HEK293 (cell line): ENCODE measurements at regions not wholly inside any gene's neighbourhood (a gene's known extent, or its start where the extent isn't known, plus 50 kb on each side); places are given as distances from the start of the nearest gene placed in this dataset.

Source experiments
- CTCF ChIA-PET: fragments of 350-600 bp; formaldehyde crosslinking; extraction: SDS; loops from one replicate; lab custom pipeline; 2021; ENCODE audit warnings: antibody characterized with exemption; lab: Yijun Ruan, JAX
- POLR2A ChIA-PET: fragments of 300-600 bp; formaldehyde crosslinking; extraction: SDS; loops from one replicate; lab custom pipeline; 2020; ENCODE audit warnings: antibody characterized with exemption, inconsistent platforms; lab: Yijun Ruan, JAX
- H3K27ac ChIP-seq: fragments of 200-500 bp; sonication (Bioruptor generic); 2 replicates; pipeline ENCODE4 v1.5.1; 2014; ENCODE audit warnings: low read depth, low read length, control low read depth, inconsistent platforms; ENCODE audit errors: extremely low read depth
- H3K36me3 ChIP-seq, 2 experiments: fragments of 200-500 bp in 1 of 2; sonication (Bioruptor generic) in 1 of 2; 1 replicate in 1 of 2; 2 replicates in 1 of 2; pipeline ENCODE4 v1.5.1; 2014 to 2017; ENCODE audit warnings: inconsistent platforms in 2 of 2, low read length in 2 of 2; ENCODE audit not compliant: control insufficient read depth in 2 of 2, insufficient read depth in 1 of 2
- H3K4me1 ChIP-seq: fragments of 200-500 bp; sonication (Bioruptor generic); 2 replicates; pipeline ENCODE4 v1.5.1; 2014; ENCODE audit warnings: mild to moderate bottlenecking, low read length, inconsistent platforms; ENCODE audit not compliant: control insufficient read depth, insufficient read depth
- H3K4me3 ChIP-seq: 2 replicates; pipeline ENCODE4 v1.5.1; 2011; ENCODE audit warnings: low read depth, mild to moderate bottlenecking, control low read depth, low read length, moderate library complexity
- H3K9me3 ChIP-seq: fragments of 200-500 bp; sonication (Bioruptor generic); 2 replicates; pipeline ENCODE4 v1.5.1; 2014; ENCODE audit warnings: low read depth, low read length, inconsistent platforms; ENCODE audit not compliant: control insufficient read depth, insufficient read depth
- BCL11A ChIP-seq: fragments of 450-650 bp; formaldehyde crosslinking; IDR thresholded peaks from 2 replicates; pipeline ENCODE4 v1.5.1; 2016; ENCODE audit warnings: low read depth, missing biosample characterization, missing genetic modification characterization
- CTCF ChIP-seq: fragments of 450-650 bp; formaldehyde crosslinking; IDR thresholded peaks from 2 replicates; pipeline ENCODE4 v1.5.1; 2016; ENCODE audit warnings: missing biosample characterization, missing genetic modification characterization
- GLI4 ChIP-seq: fragments of 450-650 bp; formaldehyde crosslinking; IDR thresholded peaks from 2 replicates; pipeline ENCODE4 v1.5.1; 2016; ENCODE audit warnings: missing biosample characterization, missing genetic modification characterization
- INSM2 ChIP-seq: fragments of 450-650 bp; formaldehyde crosslinking; IDR thresholded peaks from 2 replicates; pipeline ENCODE4 v1.5.1; 2016; ENCODE audit warnings: missing biosample characterization, missing genetic modification characterization
- OVOL3 ChIP-seq: fragments of 450-650 bp; formaldehyde crosslinking; IDR thresholded peaks from 2 replicates; pipeline ENCODE4 v1.5.1; 2016; ENCODE audit warnings: missing biosample characterization, missing genetic modification characterization
- SCRT1 ChIP-seq: fragments of 450-650 bp; formaldehyde crosslinking; IDR thresholded peaks from 2 replicates; pipeline ENCODE4 v1.5.1; 2016; ENCODE audit warnings: missing biosample characterization, missing genetic modification characterization, borderline replicate concordance
- ZBTB10 ChIP-seq: fragments of 450-650 bp; formaldehyde crosslinking; IDR thresholded peaks from 2 replicates; pipeline ENCODE4 v1.5.1; 2016; ENCODE audit warnings: missing biosample characterization, missing genetic modification characterization
- ZBTB17 ChIP-seq: fragments of 450-650 bp; formaldehyde crosslinking; IDR thresholded peaks from 2 replicates; pipeline ENCODE4 v1.5.1; 2016; ENCODE audit warnings: missing biosample characterization, missing genetic modification characterization
- ZBTB21 ChIP-seq: fragments of 450-650 bp; formaldehyde crosslinking; IDR thresholded peaks from 2 replicates; pipeline ENCODE4 v1.5.1; 2017; ENCODE audit warnings: missing biosample characterization, missing genetic modification characterization
- ZBTB44 ChIP-seq: fragments of 450-650 bp; IDR thresholded peaks from 2 replicates; pipeline ENCODE4 v1.5.1; 2018; ENCODE audit warnings: missing biosample characterization, mild to moderate bottlenecking, missing genetic modification characterization
- ZFP3 ChIP-seq: fragments of 450-650 bp; formaldehyde crosslinking; IDR thresholded peaks from 2 replicates; pipeline ENCODE4 v1.5.1; 2016; ENCODE audit warnings: low read depth, missing biosample characterization, missing genetic modification characterization
- ZFP69B ChIP-seq: fragments of 450-650 bp; formaldehyde crosslinking; IDR thresholded peaks from 2 replicates; pipeline ENCODE4 v1.5.1; 2016; ENCODE audit warnings: missing biosample characterization, missing genetic modification characterization
- ZIC2 ChIP-seq: fragments of 450-650 bp; formaldehyde crosslinking; IDR thresholded peaks from 2 replicates; pipeline ENCODE4 v1.5.1; 2016; ENCODE audit warnings: missing biosample characterization, missing genetic modification characterization
- ZNF133 ChIP-seq: fragments of 450-650 bp; formaldehyde crosslinking; IDR thresholded peaks from 2 replicates; pipeline ENCODE4 v1.5.1; 2016; ENCODE audit warnings: missing biosample characterization, missing genetic modification characterization
- ZNF19 ChIP-seq: fragments of 450-650 bp; formaldehyde crosslinking; IDR thresholded peaks from 2 replicates; pipeline ENCODE4; 2016; ENCODE audit warnings: missing biosample characterization, missing genetic modification characterization, low read depth
- ZNF214 ChIP-seq: fragments of 450-650 bp; formaldehyde crosslinking; IDR thresholded peaks from 2 replicates; pipeline ENCODE4 v1.5.1; 2017; ENCODE audit warnings: missing biosample characterization, mild to moderate bottlenecking, missing genetic modification characterization, borderline replicate concordance
- ZNF266 ChIP-seq: fragments of 450-650 bp; formaldehyde crosslinking; IDR thresholded peaks from 2 replicates; pipeline ENCODE4 v1.5.1; 2016; ENCODE audit warnings: missing biosample characterization, missing genetic modification characterization, low read depth
- ZNF280D ChIP-seq: fragments of 450-650 bp; formaldehyde crosslinking; IDR thresholded peaks from 2 replicates; pipeline ENCODE4 v1.5.1; 2016; ENCODE audit warnings: missing biosample characterization, missing genetic modification characterization
- ZNF302 ChIP-seq: fragments of 450-650 bp; formaldehyde crosslinking; IDR thresholded peaks from 2 replicates; pipeline ENCODE4 v1.5.1; 2016; ENCODE audit warnings: missing biosample characterization, missing genetic modification characterization, low read depth
- ZNF394 ChIP-seq: fragments of 450-650 bp; formaldehyde crosslinking; IDR thresholded peaks from 2 replicates; pipeline ENCODE4 v1.5.1; 2016; ENCODE audit warnings: missing biosample characterization, missing genetic modification characterization, mild to moderate bottlenecking, moderate library complexity, borderline replicate concordance
- ZNF510 ChIP-seq: fragments of 450-650 bp; formaldehyde crosslinking; IDR thresholded peaks from 2 replicates; pipeline ENCODE4 v1.5.1; 2018; ENCODE audit warnings: mild to moderate bottlenecking, missing genetic modification characterization, missing biosample characterization; ENCODE audit not compliant: insufficient replicate concordance
- ZNF596 ChIP-seq: fragments of 450-650 bp; IDR thresholded peaks from 2 replicates; pipeline ENCODE4 v1.5.0; 2018; ENCODE audit warnings: missing biosample characterization, mild to moderate bottlenecking, missing genetic modification characterization, moderate library complexity
- ZNF704 ChIP-seq: fragments of 450-650 bp; formaldehyde crosslinking; IDR thresholded peaks from 2 replicates; pipeline ENCODE4 v1.5.1; 2016; ENCODE audit warnings: missing biosample characterization, missing genetic modification characterization
- ZSCAN23 ChIP-seq: fragments of 450-650 bp; formaldehyde crosslinking; IDR thresholded peaks from 2 replicates; pipeline ENCODE4 v1.5.1; 2016; ENCODE audit warnings: missing biosample characterization, missing genetic modification characterization

- TF ChIP-seq ZSCAN23 (tag by site-specific recombination) (no peak), GLI4 (no peak), ZBTB17 (no peak), ZIC2 (no peak), INSM2 (tag by site-specific recombination) (no peak), ZNF19 (tag by site-specific recombination) (no peak), ZBTB21 (tag by site-specific recombination) (no peak), CTCF (tag by site-specific recombination) (no peak), ZNF266 (tag by site-specific recombination) (no peak)
These were observed 82.1 kb upstream of the IGFBP3 start (continued) for GRCh38 chr7:46003161-46003560.

- TF ChIP-seq ZFP69B (tag by site-specific recombination), result no peak
- no peak for TF ChIP-seq ZNF596 (tag by site-specific recombination)
- TF ChIP-seq ZNF280D (tag by site-specific recombination), result no peak
- no peak for TF ChIP-seq OVOL3 (tag by site-specific recombination)
- TF ChIP-seq ZBTB10 (tag by site-specific recombination), result no peak
- TF ChIP-seq SCRT1 (tag by site-specific recombination), result no peak
- TF ChIP-seq ZNF302 (tag by site-specific recombination), result no peak
- TF ChIP-seq ZBTB44 (tag by site-specific recombination), result no peak
- no peak for TF ChIP-seq BCL11A (tag by site-specific recombination)
- no peak for TF ChIP-seq ZNF214 (tag by site-specific recombination)
- TF ChIP-seq ZFP3, result no peak
- no peak for TF ChIP-seq ZNF704 (tag by site-specific recombination)
- no peak for TF ChIP-seq ZNF394 (tag by site-specific recombination)
- TF ChIP-seq ZNF510 (tag by site-specific recombination), result no peak
- no peak for TF ChIP-seq ZNF133 (tag by site-specific recombination)
- no peak overlapping the region for H3K27ac ChIP-seq
- H3K36me3 ChIP-seq, result no peaks in the 10 kb centered on the region
- no peak overlapping the region for H3K4me3 ChIP-seq
- H3K4me1 ChIP-seq, result no peaks in the 10 kb centered on the region
- POLR2A ChIA-PET, result no interaction called here
- no peaks in the 10 kb centered on the region for H3K9me3 ChIP-seq
- CTCF ChIA-PET, result interaction anchor here (1.1 kb wide), 1 partner anchor 78 kb away, joined by 4 read pairs; no protein-coding TSS in a partner anchor
These were observed 79.4 kb upstream of the IGFBP3 start for GRCh38 chr7:46000513-46000912.
